Amniotic epithelial cell (primary cell): ENCODE measurements at regions not wholly inside any gene's neighbourhood (a gene's known extent, or its start where the extent isn't known, plus 50 kb on each side); places are given as distances from the start of the nearest gene placed in this dataset.
"Not testable (repeated sequence)": the region's sequence is repeated elsewhere in the genome, so short reads cannot be mapped to it uniquely, and the experiment has no call there.

Experiments used
- DNase-seq: peaks from one replicate; pipeline ENCODE4 v3.0.0-alpha.2; 2010; ENCODE audit warnings: low read depth

GRCh38 chr6:159642995-159643394 is 50.0 kb downstream of the SOD2 start:
- DNase-seq: peak; percentile 14

GRCh38 chr6:159642481-159642880 is 50.6 kb downstream of the SOD2 start:
- DNase-seq: no peak

- DNase-seq: no peak
Measured at GRCh38 chr6:159640722-159641482, 52.1 kb downstream of the SOD2 start.

GRCh38 chr6:159640322-159640721 is 52.7 kb downstream of the SOD2 start:
- DNase-seq: no peak

DNA sequence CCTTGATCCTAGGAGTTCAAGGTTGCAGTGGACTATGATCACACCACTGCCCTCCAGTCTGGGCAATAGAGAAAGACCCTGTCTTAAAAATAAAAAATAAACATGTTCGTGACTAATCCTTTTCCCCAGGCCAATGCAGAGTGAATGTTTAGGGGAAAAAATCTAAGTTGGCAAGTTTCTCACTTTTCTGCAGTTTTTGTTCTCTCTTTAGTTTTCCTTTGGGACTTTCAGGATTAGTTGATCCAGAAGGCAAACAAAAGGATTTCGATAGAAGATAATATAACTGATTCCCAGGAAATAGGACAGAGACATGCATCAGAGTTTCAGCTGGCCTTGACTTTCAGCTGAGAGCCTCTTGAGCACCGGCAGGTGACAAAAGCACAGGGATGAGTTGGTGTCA is 53.3 kb downstream of the SOD2 start:
- no peak for DNase-seq

- peak; percentile 17 for DNase-seq
Measured at GRCh38 chr6:159633196-159633595, 59.8 kb downstream of the SOD2 start.

DNA sequence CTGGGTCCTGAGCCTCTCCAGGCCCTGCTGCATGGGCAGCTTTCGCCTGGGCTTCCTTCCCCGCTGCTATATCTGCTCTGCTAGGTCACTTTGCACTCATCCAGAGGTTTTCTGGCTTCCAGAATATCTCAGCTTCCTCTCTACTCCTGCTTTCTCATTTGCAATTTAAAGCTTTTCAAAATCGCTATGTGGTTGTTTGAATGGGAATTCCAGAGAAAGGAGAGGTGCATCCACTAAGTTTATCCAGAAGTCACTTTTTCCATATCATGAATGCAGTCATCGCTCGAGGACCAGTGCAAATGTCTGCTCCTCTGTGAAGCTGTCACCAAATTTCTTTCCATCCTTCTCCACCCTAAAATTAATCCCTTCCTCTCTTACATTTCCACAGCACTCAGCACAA is 61.2 kb downstream of the SOD2 start:
- no peak for DNase-seq

DNA sequence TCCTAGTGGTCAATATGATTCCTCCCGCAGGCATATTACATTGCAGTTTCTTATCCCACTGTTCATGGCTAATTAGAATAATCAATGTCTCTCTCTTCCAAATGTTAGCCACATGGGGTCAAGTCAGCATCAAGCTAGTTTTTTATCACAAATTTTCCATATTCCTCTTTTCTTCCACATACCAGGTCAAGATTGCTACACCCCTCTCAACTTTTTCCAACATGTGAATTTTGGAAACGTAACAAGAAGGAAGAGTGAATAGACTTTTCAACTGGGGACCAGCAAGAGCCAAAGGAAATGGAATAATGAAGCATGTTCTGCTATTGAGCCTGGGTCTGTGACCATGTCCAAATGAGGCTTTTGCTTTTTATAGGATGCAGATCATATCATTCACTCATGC is 65.1 kb downstream of the SOD2 start:
- no peak for DNase-seq

- not testable (repeated sequence) for DNase-seq
Measured at GRCh38 chr6:159626506-159626905, 66.5 kb downstream of the SOD2 start.

GRCh38 chr6:159623156-159623555 is 69.9 kb downstream of the SOD2 start:
- no peak for DNase-seq

DNA sequence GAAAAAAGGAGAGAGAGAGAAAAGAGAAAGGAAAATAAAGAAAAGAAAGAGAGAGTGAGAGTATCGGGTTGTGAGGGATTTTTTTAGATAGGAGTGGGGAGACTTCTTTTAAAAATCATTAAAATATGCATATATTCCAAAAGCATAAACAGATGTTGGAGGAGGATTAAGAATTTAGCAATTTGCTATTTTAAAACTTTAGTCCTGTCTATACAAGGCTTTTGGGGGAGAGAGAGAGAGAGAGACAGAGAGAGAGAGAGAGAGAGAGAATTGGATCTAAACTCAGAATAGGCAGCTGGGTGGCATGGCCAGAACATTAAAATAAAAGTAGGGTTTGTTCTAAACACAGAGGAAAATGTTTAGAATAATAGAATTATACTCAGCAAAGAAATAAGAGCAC is 72.1 kb downstream of the SOD2 start:
- no peak for DNase-seq

- no peak for DNase-seq
Measured at GRCh38 chr6:159617444-159617843, 75.6 kb downstream of the SOD2 start.

DNA sequence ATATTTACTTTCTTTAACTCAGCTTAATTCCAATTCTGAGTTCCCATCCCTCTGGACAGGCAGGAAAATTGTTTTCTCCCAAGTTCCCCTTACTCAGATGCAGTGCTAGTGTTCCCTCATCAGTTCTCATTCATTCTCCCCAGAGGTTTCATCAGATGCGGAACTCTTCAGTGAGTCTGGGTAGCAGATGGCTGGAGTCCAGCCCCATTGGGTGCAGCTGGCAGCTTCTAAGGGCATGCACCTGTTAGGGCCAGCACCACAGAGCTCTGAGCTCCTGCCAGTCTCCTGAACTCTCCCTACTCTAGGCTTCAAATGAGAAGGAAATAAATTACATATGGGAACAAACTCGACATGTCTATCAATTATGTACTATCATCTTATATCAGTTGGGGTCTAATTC is 76.6 kb downstream of the SOD2 start:
- DNase-seq: no peak

DNA sequence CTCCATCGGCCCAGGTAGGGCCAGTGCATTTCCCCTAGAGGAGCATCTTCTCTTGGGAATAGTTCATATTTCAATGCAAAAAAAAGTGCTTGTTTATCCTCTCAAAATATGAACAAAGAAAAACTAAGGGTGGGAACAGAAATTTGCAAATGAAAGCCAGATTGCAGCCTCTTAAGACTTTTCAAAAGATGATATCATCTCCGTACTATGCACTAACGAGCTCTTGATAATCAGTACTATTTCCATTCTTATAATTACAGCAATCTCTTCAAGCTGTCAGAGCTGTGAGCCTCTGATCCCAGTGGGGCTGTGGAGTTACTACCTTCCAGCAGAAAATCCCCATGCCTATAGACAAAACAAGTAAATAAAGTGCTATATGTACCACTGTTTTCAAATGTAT is 77.1 kb downstream of the SOD2 start:
- DNase-seq: no peak

DNA sequence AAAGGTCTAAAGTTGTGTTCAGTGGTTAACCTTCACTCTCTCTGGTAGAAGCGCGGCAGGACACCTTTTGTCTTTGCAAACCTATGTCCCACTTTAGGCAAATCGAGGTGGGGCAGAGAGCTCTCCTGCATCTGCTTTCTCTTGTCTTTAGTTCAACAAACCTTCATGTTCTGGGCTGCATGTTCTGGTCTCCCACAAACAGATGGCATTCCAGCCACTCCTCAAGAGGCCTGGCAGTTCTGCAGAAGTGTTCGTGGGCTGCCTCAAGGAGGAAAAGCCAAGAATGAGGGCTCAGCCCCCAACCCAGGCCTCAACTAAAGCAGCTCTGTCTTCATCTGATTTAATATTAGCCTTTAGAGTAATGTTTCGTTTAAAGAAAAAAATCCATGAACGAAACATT is 82.2 kb downstream of the SOD2 start:
- DNase-seq: no peak

DNA sequence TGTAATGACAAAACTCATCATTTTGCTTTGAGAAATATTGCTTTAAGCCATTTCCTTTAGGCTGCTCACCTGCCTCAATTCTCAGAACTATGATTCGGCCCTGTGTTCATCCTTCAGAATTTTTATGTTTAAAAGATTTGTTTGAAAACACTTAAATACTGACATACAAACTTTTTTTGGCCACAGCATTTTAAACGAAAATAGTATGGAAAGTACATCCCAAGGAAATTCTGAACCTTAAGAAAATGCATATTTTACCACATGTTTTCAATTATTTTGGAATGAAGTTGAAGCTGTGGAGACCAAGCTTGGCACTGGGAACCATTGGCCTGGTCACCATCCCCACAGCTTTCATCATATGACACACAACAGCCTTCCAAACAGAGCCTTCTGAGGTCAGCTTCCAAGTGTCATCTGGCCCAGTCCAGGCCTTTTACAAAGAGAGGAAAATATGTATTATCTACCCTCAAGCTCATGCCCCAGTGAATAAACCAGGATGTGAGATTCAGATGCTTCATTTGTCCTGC is 83.3 kb downstream of the SOD2 start:
- DNase-seq: no peak

GRCh38 chr6:159608961-159609651 is 83.9 kb downstream of the SOD2 start:
- no peak for DNase-seq

GRCh38 chr6:159606786-159607185 is 86.3 kb downstream of the SOD2 start:
- DNase-seq: no peak

DNA sequence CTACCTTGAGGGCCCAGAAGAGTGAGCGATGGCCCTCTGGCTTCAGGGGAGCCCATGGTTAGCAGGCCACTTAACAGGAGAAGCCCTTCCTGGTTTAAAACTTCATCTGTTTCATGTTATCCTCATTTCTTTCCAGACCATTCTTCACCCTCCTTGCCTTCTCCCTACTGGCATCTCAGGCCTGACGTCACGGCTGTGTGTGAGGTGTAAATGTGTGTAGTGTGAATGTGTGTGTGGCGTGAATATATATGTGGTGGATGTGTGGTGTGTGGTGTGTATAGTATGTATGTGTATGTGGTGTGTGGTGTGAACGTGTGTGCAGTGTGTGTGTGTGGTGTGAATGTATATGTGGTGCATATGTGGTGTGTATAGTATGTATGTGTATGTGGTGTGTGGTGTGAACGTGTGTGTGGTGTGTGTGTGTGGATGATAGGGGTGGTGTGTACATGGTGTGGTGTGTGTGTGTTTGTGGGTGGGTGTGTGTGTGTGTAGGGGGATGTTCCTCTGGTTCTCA is 88.5 kb downstream of the SOD2 start:
- no peak for DNase-seq

- peak; percentile 6 for DNase-seq
Measured at GRCh38 chr6:159602431-159603041, 90.5 kb downstream of the SOD2 start.

DNA sequence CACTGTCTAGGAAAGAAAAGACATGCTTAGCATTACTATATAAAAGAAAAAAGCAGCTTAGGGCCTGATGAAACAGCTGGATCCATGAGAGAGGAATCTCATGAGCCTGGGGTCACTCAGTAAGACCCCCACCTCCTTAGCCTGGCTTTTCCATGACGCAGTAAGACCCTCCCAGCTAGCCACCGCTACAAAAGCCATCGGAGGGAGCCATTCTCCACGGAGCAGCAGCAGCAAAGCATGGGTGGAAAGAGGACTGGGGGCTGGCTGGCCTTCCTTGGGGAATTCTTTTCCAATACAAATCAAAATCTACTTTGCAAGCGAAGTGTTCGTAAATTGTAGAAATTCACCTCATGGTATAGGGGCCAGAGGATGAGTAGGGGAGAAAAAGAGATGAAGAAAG is 91.8 kb downstream of the SOD2 start:
- no peak for DNase-seq

- DNase-seq: peak; percentile 3
Measured at GRCh38 chr6:159595173-159595572, 97.9 kb downstream of the SOD2 start.

DNA sequence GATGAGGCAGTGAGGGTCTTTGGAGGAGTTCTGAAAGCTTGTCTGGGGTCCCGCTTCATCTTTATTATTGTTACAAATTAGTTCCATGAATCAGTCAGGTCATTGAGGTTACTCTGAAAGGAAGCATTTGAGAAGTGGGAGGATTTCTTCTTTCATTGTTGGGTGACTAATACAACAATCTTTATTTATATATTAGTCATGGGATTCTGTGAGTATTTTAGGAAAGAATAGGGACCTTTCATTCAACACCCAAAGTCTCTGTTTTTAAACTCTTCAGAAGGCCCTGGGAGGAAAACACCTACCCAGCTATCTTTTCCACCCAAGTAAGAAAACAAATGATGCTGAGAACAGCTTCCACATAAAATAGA is 98.3 kb downstream of the SOD2 start:
- peak; percentile 51 for DNase-seq
